Fibroblast of gingiva (primary cell): ENCODE measurements at regions not wholly inside any gene's neighbourhood (a gene's known extent, or its start where the extent isn't known, plus 50 kb on each side); places are given as distances from the start of the nearest gene placed in this dataset.
"Not testable (repeated sequence)": the region's sequence is repeated elsewhere in the genome, so short reads cannot be mapped to it uniquely, and the experiment has no call there.

Source experiments
- DNase-seq: peaks from one replicate; pipeline ENCODE4 v3.0.0-alpha.2; 2011; ENCODE audit warnings: low read depth

DNA sequence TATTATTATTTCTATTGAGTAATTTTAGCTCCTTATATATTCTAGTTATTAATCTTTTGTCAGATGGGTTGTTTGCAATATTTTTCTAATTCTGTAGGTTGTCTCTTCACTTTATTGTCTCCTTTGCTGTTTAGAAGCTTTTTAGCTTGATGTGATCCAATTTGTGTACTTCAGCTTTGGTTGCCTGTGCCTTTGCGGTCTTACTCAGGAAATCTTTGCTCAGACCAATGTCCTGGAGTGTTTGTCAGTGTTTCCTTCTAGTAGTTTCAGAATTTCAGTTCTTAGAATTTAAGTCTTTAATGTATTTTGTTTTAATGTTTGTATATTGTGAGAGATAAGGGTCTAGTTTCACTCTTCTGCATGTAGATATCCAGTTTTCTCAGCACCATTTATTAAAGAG is 916.0 kb upstream of the EYS start:
- no peak for DNase-seq

DNA sequence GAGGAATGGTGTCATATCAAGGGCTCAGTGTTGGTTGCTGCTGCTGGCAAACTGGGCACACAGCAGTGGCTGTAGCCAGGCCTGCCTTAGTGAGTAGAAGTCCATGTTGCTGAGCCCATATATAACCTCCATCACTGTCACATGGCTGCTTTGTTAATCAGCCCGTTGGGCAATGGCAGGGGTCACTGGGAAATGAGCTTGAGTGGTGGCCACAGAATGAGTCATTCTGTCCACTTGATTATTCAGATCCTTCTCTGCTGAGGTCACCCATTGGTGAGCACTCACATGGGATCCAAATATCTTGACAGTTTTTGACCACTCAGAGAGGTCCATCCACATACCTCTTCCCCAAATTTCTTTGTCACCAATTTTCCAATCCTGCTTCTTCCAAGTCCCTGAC is 898.9 kb upstream of the EYS start:
- DNase-seq = no peak

DNA sequence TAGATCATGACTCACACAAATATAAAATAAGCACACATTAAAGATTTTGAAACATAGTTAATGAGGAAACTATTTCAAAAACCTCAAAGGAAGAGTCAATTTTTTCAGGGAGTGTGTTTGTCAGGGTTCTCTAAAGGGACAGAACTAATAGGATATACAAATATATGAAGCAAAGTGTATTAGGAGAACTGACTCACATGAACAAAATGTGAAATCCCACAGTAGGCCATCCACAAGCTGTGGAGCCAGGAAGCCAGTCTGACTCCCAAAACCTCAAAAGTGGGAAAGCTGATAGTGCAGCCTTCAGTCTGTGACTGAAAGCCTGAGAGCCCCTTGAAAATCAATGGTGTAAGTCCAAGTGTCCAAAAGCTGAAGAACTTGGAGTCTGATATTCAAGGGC is 898.0 kb upstream of the EYS start:
- DNase-seq = no peak

DNA sequence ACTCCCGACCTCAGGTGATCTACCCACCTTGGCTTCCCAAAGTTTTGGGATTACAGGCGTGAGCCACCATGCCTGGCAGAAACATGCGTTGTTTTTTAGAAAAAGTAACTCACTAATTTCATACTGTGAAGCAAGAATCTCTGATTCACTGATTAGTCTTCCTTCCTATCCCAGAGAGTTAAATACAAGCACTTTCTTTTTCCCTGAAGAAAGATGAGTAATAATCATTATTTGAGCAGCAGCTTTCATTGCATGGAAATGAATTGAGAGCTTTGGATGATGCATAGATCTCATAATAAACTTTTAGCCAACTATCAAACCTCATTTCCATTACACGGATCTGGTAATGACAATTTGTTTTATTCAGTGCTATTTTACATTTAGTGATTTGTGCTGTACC is 892.5 kb upstream of the EYS start:
- no peak for DNase-seq

DNA sequence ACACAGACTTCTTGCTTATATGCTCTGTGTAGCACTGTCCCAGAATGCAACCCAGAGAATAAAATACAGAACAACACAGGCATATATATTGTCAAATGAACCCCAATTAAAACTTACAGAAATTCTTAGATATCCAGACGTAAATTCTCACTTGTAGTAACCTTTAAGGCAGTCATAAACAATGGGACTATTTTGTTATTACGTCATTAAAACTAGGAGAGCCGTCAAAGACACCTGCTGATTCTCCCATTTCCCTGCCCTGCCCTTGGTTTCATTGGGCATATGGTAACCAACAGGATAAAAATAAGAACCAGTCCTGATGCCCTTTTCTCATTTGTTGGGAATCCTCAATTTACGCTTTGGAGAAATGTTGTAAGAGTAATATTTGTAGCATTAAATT is 871.3 kb upstream of the EYS start:
- DNase-seq = no peak

DNA sequence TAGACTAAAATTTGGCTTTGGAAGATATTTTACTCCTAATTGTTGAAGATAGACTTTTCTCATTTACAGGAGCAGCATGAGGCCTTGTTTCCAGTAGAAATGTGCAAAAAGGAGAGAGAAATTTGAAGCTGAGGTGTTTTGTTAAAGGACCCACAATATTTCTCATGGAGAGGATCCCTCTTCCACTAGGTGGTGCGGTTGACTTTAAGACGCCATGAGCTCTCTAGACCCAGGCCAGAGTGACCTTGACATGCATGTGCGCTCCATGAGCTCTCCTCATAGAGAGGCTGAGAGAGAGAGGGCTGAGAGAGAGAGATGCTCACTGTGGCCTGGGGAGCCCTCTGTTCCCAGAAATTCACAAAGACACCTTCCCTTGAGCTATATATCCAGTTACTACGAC is 861.2 kb upstream of the EYS start:
- no peak for DNase-seq

DNA sequence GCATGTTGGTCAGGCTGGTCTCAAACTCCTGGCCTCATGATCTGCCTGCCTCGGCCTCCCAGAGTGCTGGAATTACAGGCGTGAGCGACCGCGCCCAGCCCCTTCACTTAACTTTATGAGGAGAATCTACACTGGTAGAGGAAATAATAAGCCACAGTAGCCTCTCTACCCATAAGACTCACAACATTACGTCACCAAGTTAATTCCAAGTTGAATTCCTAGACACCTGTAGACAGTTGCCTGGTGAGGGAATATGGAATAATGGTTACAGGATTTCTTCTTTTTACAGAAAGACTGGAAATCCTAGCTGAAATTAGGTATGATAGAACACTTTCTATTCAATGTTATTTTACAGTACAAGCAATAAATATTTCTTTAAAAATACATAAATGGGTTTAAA is 854.5 kb upstream of the EYS start:
- no peak for DNase-seq

DNA sequence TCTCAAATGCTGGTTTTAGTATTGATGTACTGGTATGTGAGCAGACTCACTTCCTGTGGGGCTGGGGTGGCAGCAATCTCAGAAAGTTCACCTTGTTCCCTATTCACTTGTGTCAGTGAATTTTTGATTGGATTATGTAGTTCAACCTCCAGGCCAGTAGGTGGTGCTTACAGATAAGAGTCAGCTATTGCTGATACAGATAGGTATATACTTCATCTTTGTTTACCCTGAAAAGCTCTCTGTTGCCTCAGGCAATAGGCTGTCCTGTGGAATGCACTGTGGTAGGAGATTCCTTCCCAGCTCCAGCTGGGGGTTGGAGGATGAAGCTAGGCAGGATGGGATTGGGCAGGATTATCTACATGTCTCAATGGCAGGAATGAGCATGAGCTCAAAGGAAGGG is 851.2 kb upstream of the EYS start:
- no peak for DNase-seq

DNA sequence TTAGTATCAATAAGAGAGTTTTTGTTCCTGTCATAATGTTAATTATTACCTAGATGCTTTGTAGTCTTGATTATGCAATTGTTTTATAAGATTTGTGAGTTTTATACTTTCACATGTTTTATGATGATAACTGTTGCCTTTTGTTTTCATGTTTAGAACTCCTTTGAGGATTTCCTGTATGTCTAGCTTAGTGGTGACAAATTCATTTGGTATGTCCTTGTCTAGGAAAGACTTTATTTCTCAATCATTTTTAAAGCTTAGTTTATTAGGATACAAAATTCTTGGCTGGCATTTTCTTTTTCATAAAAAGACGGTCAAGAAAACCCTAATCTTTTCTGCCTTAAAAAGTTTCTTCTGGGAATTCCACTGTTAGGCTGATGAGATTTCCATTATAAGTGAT is 849.9 kb upstream of the EYS start:
- DNase-seq = no peak

DNA sequence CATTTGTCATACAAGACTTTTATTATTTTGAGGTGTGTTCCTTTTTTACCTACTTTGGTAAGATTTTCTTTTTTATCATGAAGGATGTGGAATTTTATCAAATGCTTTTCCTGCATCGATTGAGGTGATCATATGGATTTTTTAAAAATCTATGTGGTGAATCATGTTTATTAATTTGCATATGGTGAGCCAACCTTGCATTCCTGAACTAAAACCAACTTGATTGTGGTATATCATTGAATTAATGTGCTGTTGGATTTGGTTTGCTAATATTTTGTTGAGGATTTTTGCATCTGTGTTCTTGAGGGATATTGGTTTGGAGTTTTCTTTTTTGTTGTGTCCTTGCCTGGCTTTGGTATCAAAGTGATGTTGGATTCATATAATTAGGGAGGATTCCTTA is 848.1 kb upstream of the EYS start:
- no peak for DNase-seq

DNA sequence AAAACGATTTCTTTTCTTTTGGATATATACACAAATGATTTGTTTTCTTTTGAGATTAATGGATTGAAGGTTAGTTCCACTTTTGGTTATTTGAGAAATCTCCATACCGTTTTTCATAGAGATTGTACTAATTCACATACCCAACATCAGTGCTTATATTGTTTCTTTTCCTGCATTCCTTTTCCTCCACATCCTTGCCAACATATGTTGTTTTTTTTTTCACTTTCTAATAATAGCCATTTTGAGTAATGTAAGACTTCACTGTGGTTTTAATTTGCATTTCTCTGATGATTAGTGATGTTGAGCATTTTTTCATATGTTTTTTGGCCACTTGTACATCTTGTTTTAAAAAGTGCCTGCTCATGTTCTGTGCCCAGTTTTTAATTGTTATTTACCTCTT is 846.4 kb upstream of the EYS start:
- peak; percentile 1 for DNase-seq

DNA sequence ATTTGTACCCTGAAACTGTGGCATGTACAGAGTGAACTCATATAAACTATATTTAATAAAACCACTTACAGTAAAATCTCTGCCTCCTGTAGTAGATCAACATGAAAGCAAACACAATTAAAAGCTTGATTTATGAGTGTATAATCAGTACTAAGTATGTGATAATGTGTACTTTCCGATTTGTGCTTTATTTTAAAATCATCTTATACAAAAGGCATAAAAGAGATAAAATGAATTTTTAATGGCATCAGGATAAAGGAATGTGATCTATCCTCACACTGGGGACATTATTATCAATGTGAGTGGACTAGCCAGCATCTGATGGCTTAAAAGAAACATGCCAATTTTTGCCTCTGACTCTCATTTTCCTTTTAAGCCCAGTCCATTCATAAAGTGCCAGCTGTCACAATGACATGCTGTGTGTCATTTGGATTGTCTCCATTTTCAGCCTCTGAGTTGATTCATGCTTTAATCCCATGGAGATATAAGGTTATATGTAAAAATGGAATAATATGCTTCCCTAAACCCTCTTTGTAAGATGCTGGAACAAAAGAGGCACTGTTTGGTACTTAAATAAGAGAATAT is 831.6 kb upstream of the EYS start:
- DNase-seq = no peak

DNA sequence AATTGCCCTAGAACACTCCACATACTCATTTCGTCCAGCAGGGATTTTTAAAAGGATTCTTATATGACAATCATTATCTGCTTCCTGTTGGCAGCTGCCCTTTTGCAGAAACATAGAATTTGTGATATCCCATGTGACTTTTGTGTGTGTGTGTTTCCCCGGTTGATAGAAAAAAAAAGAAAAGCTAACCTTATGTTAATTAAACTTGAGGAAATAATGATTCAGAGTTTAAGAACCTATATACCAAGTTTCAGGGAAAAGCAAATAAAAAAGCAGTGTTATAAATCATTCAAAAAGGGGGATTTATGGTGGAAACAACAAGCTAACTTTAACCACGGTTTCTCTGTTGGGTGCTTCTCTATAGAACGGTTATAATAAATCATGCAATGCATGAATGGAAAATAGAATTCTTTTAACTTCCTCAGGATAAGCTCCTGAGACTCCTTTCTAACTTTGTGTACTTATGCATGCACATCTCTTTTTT is 826.9 kb upstream of the EYS start:
- no peak for DNase-seq

DNA sequence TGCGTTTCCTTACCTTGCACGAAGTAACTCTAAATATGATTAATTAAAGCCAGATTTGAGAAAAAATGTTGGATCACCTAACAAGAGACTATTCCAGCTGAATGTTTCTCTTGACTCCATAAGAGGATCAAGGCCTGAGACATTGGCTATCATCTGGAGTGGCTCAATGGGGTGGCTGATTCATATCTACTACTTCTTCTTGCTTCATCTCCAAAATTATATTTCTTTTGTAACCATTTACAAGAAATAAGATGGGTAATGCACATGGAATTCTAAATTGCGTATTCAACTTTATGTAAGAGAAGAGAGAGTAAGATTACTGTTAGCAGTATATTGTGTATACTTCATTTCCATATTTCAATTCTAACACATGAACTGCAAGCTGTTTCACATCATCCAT is 819.0 kb upstream of the EYS start:
- peak; percentile 1 for DNase-seq

DNA sequence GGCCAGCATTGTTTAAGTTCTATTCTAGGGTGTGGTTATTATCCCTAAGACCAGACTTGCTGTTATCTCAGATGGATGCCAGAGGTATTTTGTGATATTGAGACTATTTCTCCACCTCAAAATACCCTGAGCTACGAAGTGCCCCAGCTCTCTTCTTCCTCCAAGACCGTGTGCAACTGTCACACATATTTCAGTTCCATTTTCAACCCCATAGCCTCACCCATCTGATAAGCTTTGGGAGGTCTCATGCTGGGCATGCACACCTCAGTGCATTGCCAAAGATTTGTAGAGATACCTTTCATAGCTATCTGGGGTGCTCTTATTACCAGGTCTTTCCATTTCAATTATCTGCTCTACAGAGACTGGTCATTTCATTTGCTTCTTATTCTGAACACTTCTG is 815.8 kb upstream of the EYS start:
- DNase-seq = no peak

DNA sequence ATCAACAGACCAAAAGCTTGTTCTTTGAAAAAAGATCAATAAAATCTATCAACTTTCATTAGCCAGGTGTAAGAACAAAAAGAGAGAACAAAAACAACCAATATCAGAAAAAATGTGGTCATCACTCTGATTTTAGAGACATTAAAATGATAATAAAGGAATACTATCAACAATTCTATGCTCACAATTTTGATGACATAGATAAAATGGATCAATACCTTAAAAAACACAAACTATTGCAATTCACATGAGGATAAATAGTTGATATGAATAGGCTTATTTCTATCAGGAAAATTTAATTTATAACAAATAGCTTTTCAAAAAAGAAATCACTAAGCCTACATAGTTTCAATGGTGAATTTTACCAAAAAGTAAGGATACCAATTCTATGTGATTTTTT is 809.4 kb upstream of the EYS start:
- DNase-seq = no peak

DNA sequence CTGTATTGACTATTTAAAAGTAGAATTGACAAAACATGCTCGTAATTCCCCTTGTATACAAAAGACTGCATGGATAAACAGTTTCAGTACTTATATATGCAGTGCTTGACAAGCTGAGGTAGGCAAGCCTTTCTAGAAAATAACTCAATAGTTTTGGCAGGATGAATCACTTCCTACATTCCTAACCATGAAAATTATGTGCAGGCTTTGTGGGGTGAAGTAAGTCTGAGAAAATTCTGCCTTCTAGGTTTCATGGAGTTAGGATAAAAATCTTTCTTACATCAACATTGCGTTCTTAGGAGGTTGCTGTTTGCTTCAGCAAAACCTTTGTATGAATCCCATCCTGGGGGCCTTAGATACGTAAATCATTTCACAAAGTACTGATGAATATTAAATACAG is 801.4 kb upstream of the EYS start:
- no peak for DNase-seq

DNA sequence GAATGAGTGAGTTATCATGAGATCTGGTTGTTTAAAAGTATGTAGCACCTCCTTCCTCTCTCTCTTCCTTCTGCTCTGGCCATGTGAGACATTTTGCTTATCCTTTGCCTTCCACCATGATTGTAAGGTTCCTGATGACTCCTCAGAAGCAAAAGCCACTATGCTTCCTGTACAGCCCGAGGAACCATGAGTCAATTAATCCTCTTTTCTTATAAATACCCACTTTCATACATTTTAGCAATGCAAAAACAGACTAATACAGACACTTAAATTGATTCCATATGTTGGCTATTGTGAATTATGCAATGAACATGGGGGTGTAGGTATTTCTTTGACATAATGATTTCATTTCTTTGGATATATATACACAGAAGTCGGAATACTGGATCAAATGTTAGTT is 792.8 kb upstream of the EYS start:
- DNase-seq = no peak

DNA sequence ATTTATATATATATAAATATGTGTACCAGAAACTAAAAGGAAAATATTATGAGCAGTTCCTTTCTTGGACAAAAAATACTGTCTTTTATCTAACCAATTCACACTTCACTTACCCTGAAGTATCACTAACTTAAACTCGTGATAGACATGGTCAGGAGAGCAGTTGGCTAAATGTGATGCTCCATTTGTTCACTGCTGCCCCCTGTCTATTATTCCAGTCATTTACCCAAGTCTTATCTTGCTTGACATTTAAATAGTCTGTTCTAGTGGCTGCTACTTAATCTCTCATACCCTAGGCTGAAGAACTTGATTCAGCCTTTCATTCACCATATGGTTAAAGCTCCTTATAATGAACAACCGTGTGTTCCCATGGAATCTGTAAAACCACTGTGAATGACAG is 789.6 kb upstream of the EYS start:
- DNase-seq = no peak

DNA sequence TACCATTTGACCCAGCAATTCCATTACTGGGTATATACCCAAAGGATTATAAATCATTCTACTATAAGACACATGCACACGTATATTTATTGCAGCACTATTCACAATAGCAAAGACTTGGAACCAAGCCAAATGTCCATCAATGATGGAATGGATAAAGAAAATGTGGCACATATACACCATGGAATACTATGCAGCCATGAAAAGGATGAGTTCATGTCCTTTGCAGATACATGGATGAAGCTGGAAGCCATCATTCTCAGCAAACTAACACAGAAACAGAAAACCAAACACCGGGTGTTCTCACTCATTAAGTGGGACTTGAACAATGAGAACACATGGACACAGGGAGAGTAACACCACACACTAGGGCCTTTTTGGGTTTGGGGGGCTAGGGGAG is 787.6 kb upstream of the EYS start:
- not testable (repeated sequence) for DNase-seq

DNA sequence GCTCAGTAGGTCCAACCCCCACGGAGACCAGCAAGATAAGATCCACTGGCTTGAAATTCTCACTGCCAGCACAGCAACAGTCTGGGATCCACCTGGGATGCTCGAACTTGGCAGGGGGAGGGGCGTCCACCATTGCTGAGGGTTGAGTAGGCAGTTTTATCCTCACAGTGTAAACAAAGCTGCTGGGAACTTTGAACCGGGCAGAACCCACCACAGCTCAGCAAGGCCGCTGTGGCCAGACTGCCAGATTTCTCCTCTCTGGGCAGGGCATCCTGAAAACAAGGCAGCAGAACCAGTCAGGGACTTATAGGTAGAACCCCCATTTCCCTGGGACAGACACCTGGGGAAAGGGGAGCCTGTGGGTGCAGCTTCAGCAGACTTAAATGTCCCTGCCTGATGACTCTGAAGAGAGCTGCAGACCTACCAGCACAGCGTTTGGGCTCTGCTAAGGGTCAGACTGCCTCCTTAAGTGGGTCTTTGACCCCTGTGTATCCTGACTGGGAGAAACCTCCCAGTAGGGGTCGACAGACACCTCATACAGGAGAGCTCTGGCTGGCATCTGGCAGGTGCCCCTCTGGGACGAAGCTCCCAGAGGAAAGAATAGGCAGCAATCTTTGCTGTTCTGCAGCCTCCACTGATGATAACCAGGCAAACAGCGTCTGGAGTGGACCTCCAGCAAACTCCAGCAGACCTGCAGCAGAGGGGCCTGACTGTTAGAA is 782.4 kb upstream of the EYS start:
- DNase-seq = no peak

DNA sequence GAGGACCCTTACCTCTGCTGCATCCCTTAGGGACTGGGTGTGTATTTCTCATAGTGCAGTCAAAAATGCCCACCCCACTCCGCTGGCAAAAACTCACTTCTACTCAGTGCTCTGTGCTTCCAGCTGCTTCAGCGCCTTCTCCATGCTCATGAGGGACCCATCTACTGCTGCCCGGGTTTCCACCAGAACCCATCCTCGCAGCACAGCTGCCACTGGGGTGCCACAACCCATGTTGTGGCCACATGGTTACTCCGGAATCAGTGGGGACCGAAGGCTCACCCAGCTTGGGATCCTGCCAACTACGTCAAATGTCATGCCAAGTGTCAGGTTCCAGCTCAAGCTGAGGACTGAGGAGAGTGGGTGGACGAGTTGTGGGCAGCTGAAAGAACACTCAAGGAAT is 774.2 kb upstream of the EYS start:
- DNase-seq = no peak

DNA sequence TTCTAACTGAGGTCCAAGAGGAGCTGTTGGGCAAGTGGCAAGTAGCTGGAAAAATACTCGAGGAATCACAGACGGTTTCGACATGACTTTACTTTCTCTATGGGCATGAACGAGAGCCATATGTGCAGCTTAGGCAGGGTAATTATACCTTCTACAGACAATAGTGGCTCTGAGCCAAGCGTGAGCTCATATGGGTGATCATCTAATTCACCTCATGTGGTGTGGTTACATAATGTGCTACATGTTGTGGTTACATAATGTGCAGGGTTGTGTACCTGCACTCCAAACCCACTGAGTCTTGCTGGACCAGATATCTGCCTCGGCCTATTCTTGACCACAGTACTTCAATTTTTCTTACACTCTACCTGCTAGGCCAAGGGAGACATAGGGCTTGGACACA is 771.7 kb upstream of the EYS start:
- no peak for DNase-seq

DNA sequence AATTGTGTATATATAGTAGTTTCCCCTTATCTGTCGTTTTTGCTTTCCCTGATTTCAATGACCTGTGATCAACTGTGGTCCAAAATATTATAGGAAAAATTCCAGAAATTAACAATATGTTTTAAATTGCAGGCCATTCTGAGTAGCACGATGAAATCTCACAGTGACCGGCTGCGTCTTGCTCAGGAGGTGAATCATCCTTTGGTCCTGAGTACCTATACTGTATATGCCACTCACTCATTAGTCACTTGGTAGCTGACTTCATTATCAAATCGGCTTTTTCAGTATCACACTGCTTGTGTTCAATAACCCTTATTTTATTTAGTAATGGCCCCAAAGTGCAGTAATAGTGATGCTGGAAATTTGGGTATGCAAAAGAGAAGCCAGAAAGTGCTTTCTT is 728.3 kb upstream of the EYS start:
- no peak for DNase-seq
